Fibroblast of skin of right biceps (primary cell): ENCODE measurements at regions not wholly inside any gene's neighbourhood (a gene's known extent, or its start where the extent isn't known, plus 50 kb on each side); places are given as distances from the start of the nearest gene placed in this dataset.
A peak's percentile ranks its signal among the peaks of the same experiment; 100 is the strongest.

Experiments used
- DNase-seq: peaks from one replicate; pipeline ENCODE4 v3.0.0-alpha.2; 2013

GRCh38 chr14:46259536-46259935 lies 392.0 kb downstream of the RPL10L start:
- no peak for DNase-seq

GRCh38 chr14:46256381-46256780 lies 395.2 kb downstream of the RPL10L start:
- no peak for DNase-seq

- peak; percentile 7 for DNase-seq
Measured at GRCh38 chr14:46250113-46250703, 401.4 kb downstream of the RPL10L start.

- no peak for DNase-seq
Measured at GRCh38 chr14:46248001-46248630, 403.5 kb downstream of the RPL10L start.

- no peak for DNase-seq
Measured at GRCh38 chr14:46245276-46245675, 406.3 kb downstream of the RPL10L start.

- DNase-seq, result no peak
Measured at GRCh38 chr14:46233786-46234185, 417.8 kb downstream of the RPL10L start.

- no peak for DNase-seq
Measured at GRCh38 chr14:46230540-46230939, 421.0 kb downstream of the RPL10L start.

GRCh38 chr14:46215801-46216200 lies 435.8 kb downstream of the RPL10L start:
- DNase-seq, result no peak

GRCh38 chr14:46198676-46199075 lies 452.9 kb downstream of the RPL10L start:
- peak; percentile 2 for DNase-seq

- peak; percentile 23 for DNase-seq
Measured at GRCh38 chr14:46197856-46198255, 453.7 kb downstream of the RPL10L start.
